HepG2 (cell line): ENCODE measurements at regions not wholly inside any gene's neighbourhood (a gene's known extent, or its start where the extent isn't known, plus 50 kb on each side); places are given as distances from the start of the nearest gene placed in this dataset.

ENCODE experiments used
- ATAC-seq: fragments of 200-7000 bp; cut with Tn5 transposase; 3 replicates; pipeline ENCODE4 v1.9.1; 2020; ENCODE audit warnings: mild to moderate bottlenecking, moderate library complexity
- BruUV-seq: library from RNA; stranded (reverse); fragments of 400-500 nt; replicated peaks from 2 replicates; lab custom pipeline; 2021; lab: Mats Ljungman, UMichigan
- CTCF ChIA-PET: fragments of 300-600 bp; formaldehyde crosslinking; extraction: SDS; loops from one replicate; lab custom pipeline; 2021; ENCODE audit warnings: low total read pairs, inconsistent platforms, low intra/inter-chr PET ratio; lab: Yijun Ruan, JAX
- POLR2A ChIA-PET: fragments of 350-600 bp; sonication (Branson Sonifier 250); formaldehyde crosslinking; loops from one replicate; lab custom pipeline; 2020; ENCODE audit warnings: antibody characterized with exemption, inconsistent platforms; lab: Yijun Ruan, JAX
- DNase-seq: peaks from one replicate; pipeline ENCODE4 v3.0.0-alpha.2; 2015; ENCODE audit warnings: low spot score
- FAIRE-seq: peaks from 3 replicates; lab custom pipeline; 2011; peaks lifted over from hg19 to GRCh38; lab: Jason Lieb, UNC
- H2AFZ ChIP-seq: one replicate; pipeline ENCODE4 v1.6.1; 2011; ENCODE audit warnings: low read length, inconsistent platforms
- H3K27ac ChIP-seq: fragments of 300-600 bp; 3 replicates; pipeline ENCODE4 v1.8.0; 2011; ENCODE audit warnings: mixed run types, mild to moderate bottlenecking, mixed read lengths, low read length, inconsistent platforms; ENCODE audit not compliant: insufficient read depth; ENCODE audit errors: extremely low read length
- H3K27me3 ChIP-seq, 2 experiments: fragments of 200-600 bp in 1 of 2; 2 replicates in 1 of 2; 3 replicates in 1 of 2; pipeline versions ENCODE4 v1.6.0 to v1.8.0; 2011; ENCODE audit warnings: low read length in 2 of 2, mild to moderate bottlenecking in 2 of 2, moderate library complexity in 2 of 2, inconsistent platforms in 1 of 2; ENCODE audit not compliant: insufficient read depth in 2 of 2, control insufficient read depth in 1 of 2
- H3K36me3 ChIP-seq, 2 experiments: fragments of 200-600 bp in 1 of 2; replicated peaks in 1 of 2; 2 replicates in 1 of 2; 3 replicates in 1 of 2; pipeline versions ENCODE4 v1.5.1 to v1.8.0; 2011; ENCODE audit warnings: low read length in 2 of 2, inconsistent platforms in 1 of 2; ENCODE audit not compliant: insufficient read depth in 2 of 2, control insufficient read depth in 1 of 2
- H3K4me1 ChIP-seq: 2 replicates; pipeline ENCODE4 v1.5.1; 2012; ENCODE audit warnings: low read length, inconsistent platforms; ENCODE audit not compliant: insufficient read depth
- H3K4me2 ChIP-seq: 2 replicates; pipeline ENCODE4 v1.6.0; 2011; ENCODE audit warnings: low read depth, low read length, inconsistent platforms
- H3K4me3 ChIP-seq, 3 experiments: fragments of 200-600 bp in 1 of 3; sonication (generic), shearing (Covaris generic) in 1 of 3; replicated peaks in 1 of 3; 2 replicates each; pipeline ENCODE4 v1.5.1; 2011 to 2016; ENCODE audit warnings: low read length in 3 of 3, inconsistent platforms in 2 of 3, low read depth in 2 of 3, mild to moderate bottlenecking in 2 of 3, control low read depth in 1 of 3, mixed read lengths in 1 of 3; ENCODE audit not compliant: insufficient read depth in 1 of 3
- H3K79me2 ChIP-seq: one replicate; pipeline ENCODE4 v1.6.1; 2011; ENCODE audit warnings: low read length, inconsistent platforms; ENCODE audit not compliant: insufficient read depth
- H3K9ac ChIP-seq: 2 replicates; pipeline ENCODE4 v1.6.0; 2011; ENCODE audit warnings: mild to moderate bottlenecking, low read depth, low read length, inconsistent platforms; ENCODE audit not compliant: insufficient read depth
- H3K9me3 ChIP-seq: 2 replicates; pipeline ENCODE4 v1.5.1; 2012; ENCODE audit warnings: mild to moderate bottlenecking, low read length
- H4K20me1 ChIP-seq: 2 replicates; pipeline ENCODE4 v1.6.0; 2011; ENCODE audit warnings: inconsistent platforms, mild to moderate bottlenecking, low read length, moderate library complexity; ENCODE audit not compliant: insufficient read depth
- GPN1 ChIP-seq: sonication (generic); formaldehyde crosslinking; IDR thresholded peaks from 2 replicates; pipeline ENCODE4 v1.5.1; 2020; ENCODE audit warnings: missing genetic modification reagents, borderline replicate concordance
- MAFF ChIP-seq: IDR thresholded peaks from 2 replicates; pipeline ENCODE4 v1.6.1; 2011; ENCODE audit warnings: low read depth, low read length, improper control_type of control experiment
- SOX6 ChIP-seq, 2 experiments: fragments of 450-650 bp in 1 of 2; sonication (generic) in 1 of 2; formaldehyde crosslinking in 1 of 2; IDR thresholded peaks; 2 replicates each; pipeline versions ENCODE4 v1.4.0 to v1.6.1; 2017 to 2020; ENCODE audit warnings: antibody characterized with exemption in 1 of 2, mild to moderate bottlenecking in 1 of 2, missing genetic modification reagents in 1 of 2
- WGBS: methylation state at CpG from one replicate; pipeline ENCODE4 v1.1.6; 2017; ENCODE audit warnings: low lambda C conversion rate; 5-methylcytosine and 5-hydroxymethylcytosine counted together
- in situ Hi-C: cut with HindIII; loops from 2 replicates; pipeline ENCODE4 v1.10.0; 2017; ENCODE audit warnings: low pct_unique_long_range_greater_than_20kb; ENCODE audit not compliant: extremely low pct_ligation_motif_present
- intact Hi-C: fragments of 100-400 bp; cut with micrococcal nuclease; formaldehyde crosslinking; loops from one replicate; pipeline ENCODE4 v1.10.0; 2022; ENCODE audit not compliant: unreplicated experiment
- TF ChIP-seq, protein P1 (sequence below): sonication (generic); formaldehyde crosslinking; conservative IDR thresholded peaks from 2 replicates; pipeline ENCODE4 v1.4.0; 2020; ENCODE audit warnings: missing genetic modification reagents
- TF ChIP-seq, protein P2 (sequence below): sonication (generic); formaldehyde crosslinking; IDR thresholded peaks from 2 replicates; pipeline ENCODE4 v1.8.1; 2023; ENCODE audit warnings: missing genetic modification reagents, mild to moderate bottlenecking, borderline replicate concordance

DNA sequence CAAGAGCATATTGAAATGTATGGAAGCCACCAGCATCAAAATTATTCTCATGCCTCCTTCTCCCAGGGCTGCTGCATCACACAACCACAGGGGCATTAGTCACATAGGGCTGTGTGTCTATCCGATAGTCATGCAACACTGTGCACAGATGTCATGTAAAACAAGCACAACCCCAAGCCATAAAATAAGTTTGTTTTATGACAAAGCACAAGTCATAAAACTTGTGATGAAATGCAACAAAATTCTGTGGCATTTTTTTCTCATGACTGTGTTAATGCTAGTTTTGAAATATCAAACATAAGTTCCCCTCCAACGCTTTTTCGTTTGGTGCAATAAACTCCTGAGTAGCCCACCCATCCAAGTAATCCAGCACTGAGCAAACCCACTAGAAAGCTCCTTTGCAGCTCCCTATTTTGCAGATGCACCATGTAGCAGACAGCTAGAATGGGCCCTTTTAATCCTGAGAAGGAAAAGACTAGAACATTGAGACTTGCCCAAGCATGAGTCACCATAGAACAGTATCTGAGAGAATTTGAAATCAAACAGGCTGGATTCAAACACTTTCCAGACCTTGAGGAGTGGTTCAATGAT is 93.3 kb upstream of the ZNF366 start:
- Histone ChIP-seq H3K27me3 (peaks cover 0 to 6% of the 10 kb centered on the region in 2 experiments; a peak in 1 of 5 replicates), H3K9me3 (peaks cover 5% of the 10 kb centered on the region; the same call in 1 of the 2 replicates), H3K4me3 (no peak overlapping the region), H3K36me3 (no peaks in the 10 kb centered on the region), H3K9ac (no peak overlapping the region), H3K4me2 (no peak overlapping the region), H3K27ac (no peak overlapping the region), H2AFZ (no peak overlapping the region), H3K79me2 (no peaks in the 10 kb centered on the region), H4K20me1 (no peaks in the 10 kb centered on the region), H3K4me1 (peaks cover 14% of the 10 kb centered on the region; the same call in 1 of the 2 replicates)
- TF ChIP-seq, protein P1, sequence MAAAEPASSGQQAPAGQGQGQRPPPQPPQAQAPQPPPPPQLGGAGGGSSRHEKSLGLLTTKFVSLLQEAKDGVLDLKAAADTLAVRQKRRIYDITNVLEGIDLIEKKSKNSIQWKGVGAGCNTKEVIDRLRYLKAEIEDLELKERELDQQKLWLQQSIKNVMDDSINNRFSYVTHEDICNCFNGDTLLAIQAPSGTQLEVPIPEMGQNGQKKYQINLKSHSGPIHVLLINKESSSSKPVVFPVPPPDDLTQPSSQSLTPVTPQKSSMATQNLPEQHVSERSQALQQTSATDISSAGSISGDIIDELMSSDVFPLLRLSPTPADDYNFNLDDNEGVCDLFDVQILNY, result no peak
- no peak for TF ChIP-seq SOX6 (IDR thresholded peaks at IDR 0.05)
- no peak for TF ChIP-seq SOX6 (CRISPR knock-in tag; IDR thresholded peaks at IDR 0.05)
- TF ChIP-seq MAFF, result no peak
- no peak for TF ChIP-seq GPN1 (CRISPR knock-in tag)
- TF ChIP-seq, protein P2, sequence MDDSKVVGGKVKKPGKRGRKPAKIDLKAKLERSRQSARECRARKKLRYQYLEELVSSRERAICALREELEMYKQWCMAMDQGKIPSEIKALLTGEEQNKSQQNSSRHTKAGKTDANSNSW (CRISPR knock-in tag), result no peak
- in situ Hi-C loops, result no loop called here
- ChIA-PET CTCF (no interaction called here), POLR2A (no interaction called here)
- BruUV-seq, result no TSS peak
- WGBS, result 3% methylated on average over 3 of the region's 3 CpGs
- FAIRE-seq (no peak), DNase-seq (no peak), ATAC-seq (no peak)
- intact Hi-C loops, result no loop called here
